ENCODE measurements at regions not wholly inside any gene's neighbourhood (a gene's known extent, or its start where the extent isn't known, plus 50 kb on each side); places are given as distances from the start of the nearest gene placed in this dataset.

- TF ChIP-seq, protein P1, sequence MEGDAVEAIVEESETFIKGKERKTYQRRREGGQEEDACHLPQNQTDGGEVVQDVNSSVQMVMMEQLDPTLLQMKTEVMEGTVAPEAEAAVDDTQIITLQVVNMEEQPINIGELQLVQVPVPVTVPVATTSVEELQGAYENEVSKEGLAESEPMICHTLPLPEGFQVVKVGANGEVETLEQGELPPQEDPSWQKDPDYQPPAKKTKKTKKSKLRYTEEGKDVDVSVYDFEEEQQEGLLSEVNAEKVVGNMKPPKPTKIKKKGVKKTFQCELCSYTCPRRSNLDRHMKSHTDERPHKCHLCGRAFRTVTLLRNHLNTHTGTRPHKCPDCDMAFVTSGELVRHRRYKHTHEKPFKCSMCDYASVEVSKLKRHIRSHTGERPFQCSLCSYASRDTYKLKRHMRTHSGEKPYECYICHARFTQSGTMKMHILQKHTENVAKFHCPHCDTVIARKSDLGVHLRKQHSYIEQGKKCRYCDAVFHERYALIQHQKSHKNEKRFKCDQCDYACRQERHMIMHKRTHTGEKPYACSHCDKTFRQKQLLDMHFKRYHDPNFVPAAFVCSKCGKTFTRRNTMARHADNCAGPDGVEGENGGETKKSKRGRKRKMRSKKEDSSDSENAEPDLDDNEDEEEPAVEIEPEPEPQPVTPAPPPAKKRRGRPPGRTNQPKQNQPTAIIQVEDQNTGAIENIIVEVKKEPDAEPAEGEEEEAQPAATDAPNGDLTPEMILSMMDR (IDR thresholded peaks at IDR 0.05), result no peak
- no peak for DNase-seq (ENCODE audit: extremely low spot score, unreplicated experiment)
- Mint-ChIP-seq H3K4me1 (ENCODE audit: unreplicated experiment) (peaks cover 17% of the 10 kb centered on the region), H3K9me3 (ENCODE audit: unreplicated experiment) (no peaks in the 10 kb centered on the region), H3K36me3 (ENCODE audit: unreplicated experiment) (no peaks in the 10 kb centered on the region), H3K27ac (ENCODE audit: unreplicated experiment) (no peak overlapping the region), H3K27me3 (ENCODE audit: unreplicated experiment) (peaks cover 16% of the 10 kb centered on the region), H3K4me3 (ENCODE audit: unreplicated experiment) (no peak overlapping the region)
Measured at GRCh38 chr4:174423257-174423944, 98.9 kb downstream of the HPGD start.

GRCh38 chr4:174422893-174423256 lies 99.4 kb downstream of the HPGD start:
- TF ChIP-seq, protein P1 (IDR thresholded peaks at IDR 0.05), result no peak
- Mint-ChIP-seq H3K4me1 (ENCODE audit: unreplicated experiment) (peaks cover 17% of the 10 kb centered on the region), H3K4me3 (ENCODE audit: unreplicated experiment) (no peak overlapping the region), H3K9me3 (ENCODE audit: unreplicated experiment) (no peaks in the 10 kb centered on the region), H3K27me3 (ENCODE audit: unreplicated experiment) (peaks cover 16% of the 10 kb centered on the region), H3K27ac (ENCODE audit: unreplicated experiment) (no peak overlapping the region), H3K36me3 (ENCODE audit: unreplicated experiment) (no peaks in the 10 kb centered on the region)
- no peak for DNase-seq (ENCODE audit: extremely low spot score, unreplicated experiment)

GRCh38 chr4:174420316-174420715 lies 102.0 kb downstream of the HPGD start:
- TF ChIP-seq, protein P1 (IDR thresholded peaks at IDR 0.05), result no peak
- Mint-ChIP-seq H3K4me1 (ENCODE audit: unreplicated experiment) (peaks cover 17% of the 10 kb centered on the region), H3K27ac (ENCODE audit: unreplicated experiment) (no peak overlapping the region), H3K9me3 (ENCODE audit: unreplicated experiment) (no peaks in the 10 kb centered on the region), H3K4me3 (ENCODE audit: unreplicated experiment) (no peak overlapping the region), H3K27me3 (ENCODE audit: unreplicated experiment) (peaks cover 15% of the 10 kb centered on the region), H3K36me3 (ENCODE audit: unreplicated experiment) (no peaks in the 10 kb centered on the region)
- no peak for DNase-seq (ENCODE audit: extremely low spot score, unreplicated experiment)

DNA sequence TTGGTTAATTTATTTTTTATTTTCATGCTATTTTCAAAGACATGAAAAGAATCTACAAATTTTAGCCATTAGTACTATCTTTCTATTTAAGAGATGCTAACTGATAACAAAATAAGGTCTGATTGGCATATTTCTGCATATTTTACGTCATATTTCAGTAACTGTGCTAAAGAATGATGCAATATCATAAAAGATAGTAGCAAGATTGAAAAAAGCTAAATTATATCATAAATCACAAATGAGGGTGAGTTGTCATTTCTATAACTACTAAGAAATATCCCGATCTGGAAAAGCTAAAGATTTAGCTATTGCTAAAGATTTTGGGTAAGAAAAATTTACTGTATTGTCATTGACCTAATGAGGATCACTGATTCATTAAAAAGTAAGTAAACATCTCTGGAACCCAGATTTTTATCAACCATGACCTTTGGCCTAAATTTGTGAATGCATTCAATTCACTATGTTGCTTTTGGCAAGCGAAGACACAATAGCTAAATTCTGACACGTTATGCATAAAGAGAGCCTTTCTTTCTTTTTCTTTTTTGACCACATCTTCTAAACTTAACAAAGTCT lies 103.6 kb downstream of the HPGD start:
- TF ChIP-seq, protein P1 (IDR thresholded peaks at IDR 0.05), result no peak
- H3K27ac Mint-ChIP-seq (ENCODE audit: unreplicated experiment), result no peak overlapping the region
- H3K36me3 Mint-ChIP-seq (ENCODE audit: unreplicated experiment), result no peaks in the 10 kb centered on the region
- peaks cover 29% of the 10 kb centered on the region for H3K27me3 Mint-ChIP-seq (ENCODE audit: unreplicated experiment)
- no peak overlapping the region for H3K4me3 Mint-ChIP-seq (ENCODE audit: unreplicated experiment)
- peaks cover 16% of the 10 kb centered on the region for H3K4me1 Mint-ChIP-seq (ENCODE audit: unreplicated experiment)
- DNase-seq (ENCODE audit: extremely low spot score, unreplicated experiment), result no peak
- H3K9me3 Mint-ChIP-seq (ENCODE audit: unreplicated experiment), result no peaks in the 10 kb centered on the region

GRCh38 chr4:174408841-174409552 lies 113.3 kb downstream of the HPGD start:
- Mint-ChIP-seq H3K36me3 (ENCODE audit: unreplicated experiment) (no peaks in the 10 kb centered on the region), H3K27ac (ENCODE audit: unreplicated experiment) (no peak overlapping the region), H3K4me1 (ENCODE audit: unreplicated experiment) (no peaks in the 10 kb centered on the region), H3K9me3 (ENCODE audit: unreplicated experiment) (peaks cover 12% of the 10 kb centered on the region), H3K4me3 (ENCODE audit: unreplicated experiment) (no peak overlapping the region), H3K27me3 (ENCODE audit: unreplicated experiment) (peaks cover 24% of the 10 kb centered on the region)
- TF ChIP-seq, protein P1 (IDR thresholded peaks at IDR 0.05), result no peak
- no peak for DNase-seq (ENCODE audit: extremely low spot score, unreplicated experiment)
